CD4-positive, alpha-beta T cell treated with Interleukin-4 for 4 hours (primary cell): ENCODE measurements at regions not wholly inside any gene's neighbourhood (a gene's known extent, or its start where the extent isn't known, plus 50 kb on each side); places are given as distances from the start of the nearest gene placed in this dataset.
A peak's percentile ranks its signal among the peaks of the same experiment; 100 is the strongest.
"Not testable (repeated sequence)": the region's sequence is repeated elsewhere in the genome, so short reads cannot be mapped to it uniquely, and the experiment has no call there.

ENCODE experiments used
- DNase-seq: peaks from one replicate; pipeline ENCODE4 v3.0.0-alpha.2; 2020

- DNase-seq: no peak
Measured at GRCh38 chr11:39462506-39462905, 1996.9 kb downstream of the LRRC4C start.

DNA sequence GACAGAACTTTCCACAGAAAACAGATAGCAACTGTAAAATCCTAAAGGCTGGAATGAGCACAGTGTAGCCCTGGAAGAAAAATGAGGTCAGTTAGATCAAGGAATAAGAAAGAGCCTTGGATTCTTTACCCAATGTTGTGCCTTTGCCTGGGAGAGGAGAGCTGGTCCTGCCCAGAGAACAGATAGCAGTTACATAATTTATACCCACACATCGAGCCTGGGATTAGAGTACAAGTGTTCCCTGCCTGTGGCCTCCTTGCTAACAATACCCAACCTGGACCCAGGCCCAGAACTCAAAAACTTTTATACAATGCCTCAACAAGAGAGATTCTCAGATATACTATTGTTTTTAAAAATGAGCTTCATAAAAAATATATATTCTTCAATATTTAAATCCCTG is 1998.4 kb downstream of the LRRC4C start:
- no peak for DNase-seq

GRCh38 chr11:39459606-39460005 is 1999.8 kb downstream of the LRRC4C start:
- no peak for DNase-seq

- no peak for DNase-seq
Measured at GRCh38 chr11:39458481-39458880, 2001.0 kb downstream of the LRRC4C start.

DNA sequence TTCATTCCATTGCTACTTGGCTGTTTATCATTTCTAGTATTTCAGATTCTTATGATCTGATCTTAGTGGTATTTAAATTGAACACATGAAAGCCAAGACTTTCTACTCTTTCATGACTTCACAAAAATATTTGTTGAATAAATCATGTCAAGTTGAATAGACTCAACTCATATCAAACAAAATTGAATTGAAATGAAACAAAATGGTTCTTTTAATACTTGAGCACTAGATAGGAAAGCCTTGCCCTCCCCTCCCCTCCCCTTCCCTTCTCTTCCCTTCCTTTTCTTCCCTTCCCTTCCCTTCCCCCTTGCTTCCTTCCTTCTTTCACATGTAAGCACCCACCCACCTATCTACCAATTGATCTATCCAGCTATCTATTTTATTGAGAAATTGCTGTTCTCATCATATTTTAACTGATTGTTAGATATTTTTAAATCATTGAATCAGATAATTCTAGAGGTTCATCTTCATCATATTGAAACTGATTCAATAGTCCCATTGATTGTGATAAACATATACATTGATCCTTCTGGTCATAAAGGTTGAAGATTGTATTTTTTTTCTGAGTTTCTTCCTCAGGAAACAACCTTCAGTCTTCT is 2015.9 kb downstream of the LRRC4C start:
- DNase-seq: no peak

DNA sequence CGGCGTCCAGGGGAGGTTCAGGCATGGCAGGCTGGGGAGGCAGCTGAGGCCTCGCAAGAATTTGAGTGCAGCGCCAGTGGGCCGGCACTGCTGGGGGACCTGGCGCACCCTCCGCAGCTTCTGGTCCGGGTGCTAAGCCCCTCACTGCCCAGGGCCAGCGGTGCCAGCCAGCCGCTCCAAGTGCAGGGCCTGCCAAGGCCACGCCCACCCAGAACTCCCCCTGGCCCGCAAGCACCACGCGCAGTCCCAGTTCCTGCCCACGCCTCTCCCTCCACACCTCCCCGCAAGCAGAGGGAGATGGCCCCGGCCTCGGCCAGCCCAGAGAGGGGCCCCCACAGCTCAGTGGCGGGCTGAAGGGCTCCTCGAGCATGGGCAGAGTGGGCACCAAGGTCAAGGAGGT is 2017.3 kb downstream of the LRRC4C start:
- DNase-seq: no peak

GRCh38 chr11:39435641-39436040 is 2023.8 kb downstream of the LRRC4C start:
- no peak for DNase-seq

DNA sequence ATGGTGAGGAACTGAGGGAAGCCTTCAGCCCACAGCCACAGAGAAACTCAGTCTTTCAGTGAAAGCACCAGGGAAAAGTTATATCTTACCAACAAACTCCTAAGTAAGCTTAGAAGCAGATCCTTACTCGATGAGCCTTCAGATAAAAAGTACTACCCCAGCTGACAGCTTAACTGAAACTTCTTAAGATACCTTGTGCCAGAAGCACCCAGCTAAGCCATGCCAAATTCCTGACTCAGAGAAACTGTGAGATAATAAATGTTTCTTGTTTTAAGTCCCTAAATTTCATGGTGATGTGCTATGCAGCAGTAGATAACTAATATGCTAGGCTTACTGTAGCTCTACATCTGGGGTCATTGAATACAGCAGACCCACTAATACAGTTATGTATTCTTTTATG is 2025.0 kb downstream of the LRRC4C start:
- no peak for DNase-seq

- no peak for DNase-seq
Measured at GRCh38 chr11:39432929-39433328, 2026.5 kb downstream of the LRRC4C start.

DNA sequence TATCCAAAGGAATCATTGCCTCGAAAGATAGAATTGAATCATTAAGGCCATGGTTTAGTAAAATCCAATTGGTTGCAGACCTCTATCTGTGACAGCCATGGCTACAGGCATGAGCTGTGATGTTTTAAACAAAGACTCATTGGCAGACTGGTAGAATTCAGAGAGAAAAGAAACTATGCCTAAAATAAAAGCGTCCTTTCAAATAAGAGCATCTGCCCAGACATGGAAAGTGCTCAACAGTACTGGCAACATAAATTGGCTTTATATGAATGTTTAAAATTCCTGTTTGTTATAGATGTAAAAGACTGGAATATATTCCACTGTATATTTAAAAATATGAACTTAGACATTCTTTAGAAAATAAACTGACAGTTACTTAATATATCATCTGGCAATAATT is 2034.2 kb downstream of the LRRC4C start:
- no peak for DNase-seq

DNA sequence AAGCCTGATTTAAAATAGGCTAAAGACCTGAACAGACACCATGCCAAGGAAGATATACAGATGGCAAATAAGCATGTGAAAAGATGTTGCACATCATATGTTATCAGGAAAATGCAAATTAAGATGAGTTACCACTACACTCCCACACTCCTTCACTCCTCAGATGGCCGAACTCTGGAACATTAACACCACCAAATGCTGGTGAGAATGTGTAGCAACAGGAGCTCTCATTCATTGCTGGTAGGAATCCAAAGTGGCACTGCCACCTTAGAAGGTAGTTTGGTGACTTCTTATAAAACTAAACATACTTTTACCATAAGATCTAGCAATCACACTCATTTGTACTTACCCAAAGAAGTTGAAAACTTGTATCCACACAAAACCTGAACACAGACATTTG is 2047.3 kb downstream of the LRRC4C start:
- DNase-seq: no peak

DNA sequence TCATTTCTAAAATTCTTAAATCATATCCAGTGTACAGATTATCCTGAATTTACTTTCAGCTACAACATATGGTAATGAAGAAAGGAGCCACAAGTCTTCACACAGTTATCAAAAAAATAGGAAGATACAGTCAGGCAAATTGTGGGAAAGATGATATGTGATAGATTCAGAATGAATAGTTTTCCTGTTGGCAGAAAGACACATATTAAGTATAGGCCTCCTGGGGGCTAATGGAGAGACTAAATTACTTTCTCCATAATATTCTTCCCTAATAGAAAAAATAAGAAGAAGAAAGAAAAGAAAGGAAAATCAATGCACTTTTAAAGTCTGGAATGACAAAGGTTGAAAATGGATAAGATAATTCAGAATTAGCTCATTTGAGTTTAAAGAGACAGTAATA is 2073.5 kb downstream of the LRRC4C start:
- no peak for DNase-seq

- DNase-seq: peak; percentile 57
Measured at GRCh38 chr11:39374963-39375698, 2084.3 kb downstream of the LRRC4C start.

DNA sequence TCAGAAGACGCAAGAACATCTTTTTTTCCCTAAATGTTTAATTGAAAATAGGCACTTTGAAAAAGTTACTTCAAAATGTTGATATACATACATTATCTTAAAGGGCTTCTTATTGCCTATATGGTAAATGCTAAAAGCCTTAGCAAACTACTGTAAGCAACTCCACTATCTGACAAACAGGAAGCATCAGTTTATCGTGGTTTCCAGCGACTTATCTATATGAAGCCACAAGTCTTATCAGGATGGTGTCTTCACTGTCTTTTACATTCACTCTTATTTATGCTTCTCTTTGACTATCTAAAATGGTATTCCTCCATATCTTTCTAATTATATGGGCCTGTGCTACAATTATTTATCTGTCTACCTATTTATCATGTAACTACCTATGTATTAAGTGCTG is 2091.9 kb downstream of the LRRC4C start:
- DNase-seq: peak; percentile 18

GRCh38 chr11:39365809-39366436 is 2093.5 kb downstream of the LRRC4C start:
- peak; percentile 17 for DNase-seq

- no peak for DNase-seq
Measured at GRCh38 chr11:39363571-39363970, 2095.9 kb downstream of the LRRC4C start.

GRCh38 chr11:39361557-39361956 is 2097.9 kb downstream of the LRRC4C start:
- no peak for DNase-seq

- DNase-seq: no peak
Measured at GRCh38 chr11:39345834-39346442, 2113.5 kb downstream of the LRRC4C start.

DNA sequence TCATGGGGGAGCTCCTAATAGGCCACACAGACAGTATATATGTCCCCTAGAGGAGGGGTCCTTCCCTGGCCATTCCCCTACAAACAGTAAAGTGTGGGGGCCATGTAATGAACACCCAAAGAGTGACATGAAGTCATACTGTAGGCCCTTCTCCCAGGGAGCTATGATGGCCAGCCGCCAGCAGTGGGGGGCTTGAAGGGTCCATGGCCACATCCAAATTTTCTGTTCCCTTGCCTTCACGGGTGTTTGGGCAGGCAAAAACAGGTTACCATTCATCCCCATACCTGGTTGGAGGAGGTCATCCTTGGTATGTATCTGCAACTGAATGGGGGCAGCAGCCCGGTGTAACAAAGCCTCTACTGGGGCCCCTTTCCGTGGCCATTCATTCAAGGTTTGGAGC is 2118.0 kb downstream of the LRRC4C start:
- no peak for DNase-seq

DNA sequence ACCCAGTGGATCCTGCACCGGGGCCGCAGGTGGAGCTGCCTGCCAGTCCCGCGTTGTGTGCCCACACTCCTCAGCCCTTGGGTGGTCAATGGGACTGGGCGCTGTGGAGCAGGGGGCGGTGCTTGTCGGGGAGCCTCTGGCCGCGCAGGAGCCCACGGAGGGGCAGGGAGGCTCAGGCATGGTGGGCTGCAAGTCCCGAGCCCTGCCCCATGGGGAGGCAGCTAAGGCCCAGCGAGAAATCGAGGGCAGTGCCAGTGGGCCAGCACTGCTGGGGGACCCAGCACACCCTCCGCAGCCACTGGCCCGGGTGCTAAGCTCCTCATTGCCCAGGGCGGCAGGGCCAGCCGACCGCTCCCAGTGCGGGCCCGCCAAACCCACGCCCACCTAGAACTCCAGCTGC is 2126.4 kb downstream of the LRRC4C start:
- not testable (repeated sequence) for DNase-seq

GRCh38 chr11:39327302-39327701 is 2132.2 kb downstream of the LRRC4C start:
- DNase-seq: no peak

DNA sequence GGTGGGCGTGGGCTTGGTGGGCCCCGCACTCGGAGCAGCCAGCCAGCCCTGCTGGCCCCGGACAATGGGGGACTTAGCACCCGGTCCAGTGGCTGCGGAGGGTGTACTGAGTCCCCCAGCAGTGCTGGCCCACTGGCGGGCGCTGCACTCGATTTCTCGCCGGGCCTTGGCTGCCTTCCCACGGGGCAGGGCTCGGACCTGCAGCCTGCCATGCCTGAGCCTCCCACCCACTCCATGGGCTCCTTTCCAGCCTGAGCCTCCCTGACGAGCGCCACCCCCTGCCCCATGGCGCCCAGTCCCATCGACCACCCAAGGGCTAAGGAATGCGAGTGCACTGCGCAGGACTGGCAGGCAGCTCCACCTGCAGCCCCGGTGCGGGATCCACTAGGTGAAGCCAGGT is 2147.6 kb downstream of the LRRC4C start:
- DNase-seq: not testable (repeated sequence)

- no peak for DNase-seq
Measured at GRCh38 chr11:39304586-39304985, 2154.9 kb downstream of the LRRC4C start.

DNA sequence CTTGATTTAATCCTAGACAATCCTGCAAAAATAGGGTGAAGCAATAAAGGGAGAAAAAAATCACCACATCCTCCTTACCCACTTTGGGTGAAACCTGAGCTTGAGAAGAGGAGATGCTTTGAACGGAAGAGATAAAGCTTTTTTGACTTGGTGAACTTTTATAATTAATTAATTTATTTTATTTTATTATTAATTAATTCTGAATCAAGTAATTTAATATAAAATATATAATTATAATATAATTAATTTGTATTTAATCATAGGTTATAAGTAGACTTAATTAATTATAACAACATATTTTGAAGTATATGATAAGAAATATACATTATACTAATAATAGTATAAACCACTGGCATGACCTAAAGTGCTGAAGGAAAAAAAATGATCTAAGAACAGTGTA is 2164.8 kb downstream of the LRRC4C start:
- no peak for DNase-seq
